SH-SY5Y (cell line): ENCODE measurements at regions not wholly inside any gene's neighbourhood (a gene's known extent, or its start where the extent isn't known, plus 50 kb on each side); places are given as distances from the start of the nearest gene placed in this dataset.

Experiments
- GATA2 ChIP-seq: IDR thresholded peaks from 2 replicates; pipeline ENCODE4 v1.6.1; 2011; ENCODE audit warnings: mild to moderate bottlenecking, low read depth, low read length
- GATA3 ChIP-seq: IDR thresholded peaks from 2 replicates; pipeline ENCODE4 v1.6.1; 2011; ENCODE audit warnings: low read depth, mild to moderate bottlenecking, low read length, moderate library complexity

GRCh38 chr11:41536021-41536568 lies 76.6 kb upstream of the LRRC4C start:
- TF ChIP-seq GATA2 (no peak), GATA3 (no peak)
